HFF-Myc (cell line): ENCODE measurements at regions not wholly inside any gene's neighbourhood (a gene's known extent, or its start where the extent isn't known, plus 50 kb on each side); places are given as distances from the start of the nearest gene placed in this dataset.

Source experiments
- DNase-seq: peaks from one replicate; pipeline ENCODE4 v3.0.0-alpha.2; 2011; ENCODE audit warnings: low read depth; ENCODE audit errors: extremely low read depth
- H3K4me3 ChIP-seq: replicated peaks from 2 replicates; pipeline ENCODE4 v1.5.1; 2011; ENCODE audit warnings: low read depth, mild to moderate bottlenecking, control low read depth, low read length
- TF ChIP-seq, protein P1 (sequence below): IDR thresholded peaks from 2 replicates; pipeline ENCODE4 v1.5.1; 2012; ENCODE audit warnings: mild to moderate bottlenecking, low read depth, low read length, control low read depth; ENCODE audit errors: missing control alignments

DNA sequence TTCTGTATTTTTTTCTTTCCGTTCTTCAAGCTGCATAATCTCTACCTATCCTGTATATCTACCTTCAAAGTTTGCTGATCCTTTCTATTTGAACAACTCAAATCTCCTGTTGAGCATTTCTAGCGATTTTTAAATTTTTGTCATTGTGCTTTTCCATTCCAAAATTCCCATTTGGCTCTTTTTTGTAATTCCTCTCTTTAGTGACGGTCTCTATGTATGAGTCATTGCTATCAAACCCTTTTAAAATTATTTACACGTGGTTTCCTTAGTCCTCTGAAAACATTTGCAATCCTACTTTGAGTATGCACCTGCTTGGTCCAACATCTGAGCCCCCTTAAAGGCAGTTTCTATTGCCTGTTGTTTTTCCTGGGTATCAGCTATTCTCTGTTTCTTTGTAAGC lies 100.5 kb upstream of the FOXC1 start:
- TF ChIP-seq, protein P1, sequence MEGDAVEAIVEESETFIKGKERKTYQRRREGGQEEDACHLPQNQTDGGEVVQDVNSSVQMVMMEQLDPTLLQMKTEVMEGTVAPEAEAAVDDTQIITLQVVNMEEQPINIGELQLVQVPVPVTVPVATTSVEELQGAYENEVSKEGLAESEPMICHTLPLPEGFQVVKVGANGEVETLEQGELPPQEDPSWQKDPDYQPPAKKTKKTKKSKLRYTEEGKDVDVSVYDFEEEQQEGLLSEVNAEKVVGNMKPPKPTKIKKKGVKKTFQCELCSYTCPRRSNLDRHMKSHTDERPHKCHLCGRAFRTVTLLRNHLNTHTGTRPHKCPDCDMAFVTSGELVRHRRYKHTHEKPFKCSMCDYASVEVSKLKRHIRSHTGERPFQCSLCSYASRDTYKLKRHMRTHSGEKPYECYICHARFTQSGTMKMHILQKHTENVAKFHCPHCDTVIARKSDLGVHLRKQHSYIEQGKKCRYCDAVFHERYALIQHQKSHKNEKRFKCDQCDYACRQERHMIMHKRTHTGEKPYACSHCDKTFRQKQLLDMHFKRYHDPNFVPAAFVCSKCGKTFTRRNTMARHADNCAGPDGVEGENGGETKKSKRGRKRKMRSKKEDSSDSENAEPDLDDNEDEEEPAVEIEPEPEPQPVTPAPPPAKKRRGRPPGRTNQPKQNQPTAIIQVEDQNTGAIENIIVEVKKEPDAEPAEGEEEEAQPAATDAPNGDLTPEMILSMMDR = no peak
- no peak for DNase-seq
- no peak overlapping the region for H3K4me3 ChIP-seq

DNA sequence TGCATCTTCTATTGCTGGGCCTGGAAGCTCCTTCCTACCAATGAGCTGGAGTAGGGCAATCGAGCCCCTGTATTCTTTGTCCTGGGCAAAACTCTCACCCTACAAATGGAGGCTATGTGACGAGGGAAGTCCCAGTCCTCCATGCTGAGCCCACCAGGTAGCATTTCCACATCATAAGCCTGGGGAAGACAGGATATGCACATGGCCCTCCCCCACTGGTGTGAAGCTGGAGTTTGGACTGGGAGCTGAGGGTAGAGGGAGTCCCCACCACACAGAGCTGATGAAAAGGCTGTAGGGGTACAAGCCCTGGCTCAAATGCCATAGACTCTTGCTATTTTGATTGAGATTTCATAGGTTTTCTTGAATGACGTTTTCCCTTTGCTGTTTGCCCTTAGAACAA lies 99.5 kb upstream of the FOXC1 start:
- TF ChIP-seq, protein P1 = no peak
- no peak for DNase-seq
- no peak overlapping the region for H3K4me3 ChIP-seq

DNA sequence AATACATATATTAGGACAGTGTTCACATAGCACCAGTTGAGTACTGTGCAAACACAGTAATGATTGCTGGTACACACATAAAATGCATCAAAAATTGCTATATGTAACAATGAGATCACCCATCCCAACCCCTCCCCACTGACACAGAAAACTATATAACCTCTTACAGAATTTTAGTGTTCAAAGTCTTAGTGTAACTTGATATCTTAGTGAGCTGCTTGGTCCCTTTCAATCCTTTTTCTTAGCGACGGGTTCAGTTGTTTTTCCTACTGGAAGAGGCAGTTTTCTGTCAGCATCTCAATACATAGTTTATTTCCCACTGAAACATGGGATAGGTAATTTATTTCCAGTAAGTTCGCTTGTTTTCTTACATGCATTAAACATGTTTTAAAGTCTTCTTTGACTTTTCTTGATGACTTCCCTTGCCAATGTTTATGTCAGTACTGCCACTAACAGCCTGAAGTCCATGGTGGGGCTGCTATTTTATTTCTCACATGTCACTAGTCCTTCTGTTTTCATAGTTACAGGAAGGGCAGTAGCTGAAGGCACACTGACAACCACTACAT lies 96.4 kb upstream of the FOXC1 start:
- DNase-seq = no peak
- H3K4me3 ChIP-seq = no peak overlapping the region
- TF ChIP-seq, protein P1 = no peak

DNA sequence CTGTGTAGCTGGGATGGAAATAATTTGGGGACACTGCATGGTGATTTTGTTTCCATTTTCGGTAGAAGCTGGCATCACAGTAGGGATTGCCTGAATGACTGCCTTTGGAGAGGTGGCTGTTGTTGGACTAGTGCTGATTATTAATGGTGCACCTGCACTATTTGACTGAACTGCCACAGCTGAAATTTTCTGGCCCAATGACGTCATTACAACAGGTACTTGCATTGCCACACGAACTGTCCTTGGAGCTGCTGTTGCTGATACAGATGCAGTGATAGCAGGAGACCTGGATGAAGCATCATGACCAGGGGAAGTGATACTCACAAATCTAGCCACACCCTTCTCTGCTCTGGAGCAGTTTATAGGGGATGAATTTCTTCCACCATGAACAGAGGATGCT lies 95.6 kb upstream of the FOXC1 start:
- DNase-seq = no peak
- TF ChIP-seq, protein P1 = no peak
- no peak overlapping the region for H3K4me3 ChIP-seq

DNA sequence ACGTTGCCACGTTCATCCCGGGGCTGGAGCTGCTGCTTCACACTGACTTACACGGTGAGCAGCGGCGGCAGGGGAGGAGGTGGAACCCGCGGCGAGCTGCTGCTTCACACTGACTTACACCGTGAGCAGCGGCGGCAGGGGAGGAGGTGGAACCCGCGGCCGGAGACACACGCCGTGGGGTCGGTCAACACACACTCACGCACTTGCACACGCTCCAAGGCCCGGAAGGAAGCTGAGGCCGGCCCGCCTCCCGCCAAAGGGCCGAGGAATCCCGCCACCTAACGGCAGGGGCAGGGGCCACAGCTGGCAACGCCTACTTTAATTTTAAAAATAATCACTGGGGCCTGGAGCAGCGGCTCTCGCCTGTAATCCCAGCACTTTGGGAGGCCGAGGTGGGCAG lies 94.4 kb upstream of the FOXC1 start:
- DNase-seq = no peak
- no peak overlapping the region for H3K4me3 ChIP-seq
- TF ChIP-seq, protein P1 = no peak

DNA sequence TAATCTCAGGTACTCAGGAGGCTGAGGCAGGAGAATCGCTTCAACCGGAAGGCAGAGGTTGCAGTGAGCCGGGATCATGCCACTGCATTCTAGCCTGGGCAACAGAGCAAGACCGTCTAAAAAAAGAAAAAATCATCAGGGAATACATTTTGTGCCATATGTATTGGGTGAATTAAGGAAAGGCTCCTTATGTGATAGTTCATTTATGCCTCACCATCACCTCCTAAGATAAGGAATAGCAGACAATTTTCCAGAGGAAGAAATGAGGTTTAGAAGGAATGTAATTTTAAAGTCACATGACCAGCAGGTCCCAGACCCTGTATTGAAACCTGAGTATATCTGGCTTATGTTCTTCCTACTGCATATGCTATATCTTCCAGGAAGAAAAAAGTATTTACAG lies 93.9 kb upstream of the FOXC1 start:
- H3K4me3 ChIP-seq = no peak overlapping the region
- TF ChIP-seq, protein P1 = no peak
- no peak for DNase-seq
